ENCODE measurements at regions not wholly inside any gene's neighbourhood (a gene's known extent, or its start where the extent isn't known, plus 50 kb on each side); places are given as distances from the start of the nearest gene placed in this dataset.

GRCh38 chr20:22060610-22061009 is 355.1 kb downstream of the PAX1 start:
- TF ChIP-seq POLR2AphosphoS5 (IDR thresholded peaks at IDR 0.05; ENCODE audit: low read depth, low read length) (no peak), TAF1 (IDR thresholded peaks at IDR 0.05; ENCODE audit: low read depth, low read length) (no peak), POLR2A (IDR thresholded peaks at IDR 0.05; ENCODE audit: low read depth, low read length) (no peak), PAX5 (IDR thresholded peaks at IDR 0.05; ENCODE audit: insufficient read depth, low read length, severe bottlenecking) (no peak)
